ENCODE measurements at regions not wholly inside any gene's neighbourhood (a gene's known extent, or its start where the extent isn't known, plus 50 kb on each side); places are given as distances from the start of the nearest gene placed in this dataset.

DNA sequence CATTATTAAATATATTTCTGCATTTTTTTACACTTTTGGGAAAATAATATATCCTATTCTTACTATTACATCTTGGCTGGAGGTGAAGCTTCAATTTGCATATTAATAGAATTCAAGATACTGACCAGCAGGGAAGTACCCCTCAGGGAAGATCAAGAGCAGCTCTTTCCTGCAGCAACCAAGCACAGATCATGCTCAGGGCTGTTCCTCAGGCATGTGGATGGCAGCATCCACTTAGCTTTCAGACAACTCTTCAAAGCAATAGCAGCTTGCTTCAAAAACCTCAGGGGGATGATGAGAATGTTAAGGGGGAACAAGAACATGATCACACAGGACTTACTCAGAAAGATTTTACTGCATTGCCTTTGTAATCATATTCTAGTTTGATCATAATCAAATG, 731.8 kb downstream of the SEMA5A start:
- H4K20me1 ChIP-seq (ENCODE audit: insufficient read depth, low read length), result no peaks in the 10 kb centered on the region
- no peak overlapping the region for H3K4me2 ChIP-seq (ENCODE audit: low read depth, low read length)
- BruUV-seq (replicated peaks), result no TSS peak
- DNase-seq (ENCODE audit: low spot score), result no peak
- H3K79me2 ChIP-seq (ENCODE audit: insufficient read depth, low read length), result no peaks in the 10 kb centered on the region
- no peak for ATAC-seq
- H3K4me3 ChIP-seq (replicated peaks in 1 of 3; ENCODE audit: insufficient read depth in 1 of 3, low read depth in 2 of 3, low read length in 3 of 3), result no peak overlapping the region
- H3K27me3 ChIP-seq (ENCODE audit: control insufficient read depth in 1 of 2, insufficient read depth in 2 of 2, low read length in 2 of 2), result no peaks in the 10 kb centered on the region
- no peak for FAIRE-seq
- POLR2A ChIA-PET, result no interaction called here
- peaks cover 96% of the 10 kb centered on the region for H3K9me3 ChIP-seq (ENCODE audit: low read length)
- no peak overlapping the region for H2AFZ ChIP-seq (ENCODE audit: low read length)
- CTCF ChIA-PET (ENCODE audit: low intra/inter-chr PET ratio, low total read pairs), result no interaction called here
- no peaks in the 10 kb centered on the region for H3K36me3 ChIP-seq (replicated peaks in 1 of 2; ENCODE audit: control insufficient read depth in 1 of 2, insufficient read depth in 2 of 2, low read length in 2 of 2)
- H3K9ac ChIP-seq (ENCODE audit: insufficient read depth, low read depth, low read length), result no peak overlapping the region
- TF ChIP-seq PREB (CRISPR knock-in tag; IDR thresholded peaks at IDR 0.05), result no peak
- TF ChIP-seq DNMT1 (CRISPR knock-in tag; IDR thresholded peaks at IDR 0.05), result no peak
- TF ChIP-seq FLYWCH1 (CRISPR knock-in tag; IDR thresholded peaks at IDR 0.05), result no peak
- TF ChIP-seq, protein P1, sequence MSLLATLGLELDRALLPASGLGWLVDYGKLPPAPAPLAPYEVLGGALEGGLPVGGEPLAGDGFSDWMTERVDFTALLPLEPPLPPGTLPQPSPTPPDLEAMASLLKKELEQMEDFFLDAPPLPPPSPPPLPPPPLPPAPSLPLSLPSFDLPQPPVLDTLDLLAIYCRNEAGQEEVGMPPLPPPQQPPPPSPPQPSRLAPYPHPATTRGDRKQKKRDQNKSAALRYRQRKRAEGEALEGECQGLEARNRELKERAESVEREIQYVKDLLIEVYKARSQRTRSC (CRISPR knock-in tag; IDR thresholded peaks at IDR 0.05; ENCODE audit: low read depth), result no peak
- TF ChIP-seq ZNF468 (CRISPR knock-in tag; IDR thresholded peaks at IDR 0.05), result no peak
- in situ Hi-C loops (cut with HindIII; ENCODE audit: extremely low pct_ligation_motif_present, low pct_unique_long_range_greater_than_20kb) (no loop called here), intact Hi-C loops (cut with micrococcal nuclease; ENCODE audit: unreplicated experiment) (no loop called here)
- H3K4me1 ChIP-seq (ENCODE audit: insufficient read depth, low read length), result no peaks in the 10 kb centered on the region
- H3K27ac ChIP-seq (ENCODE audit: extremely low read length, insufficient read depth, low read length), result no peak overlapping the region

DNA sequence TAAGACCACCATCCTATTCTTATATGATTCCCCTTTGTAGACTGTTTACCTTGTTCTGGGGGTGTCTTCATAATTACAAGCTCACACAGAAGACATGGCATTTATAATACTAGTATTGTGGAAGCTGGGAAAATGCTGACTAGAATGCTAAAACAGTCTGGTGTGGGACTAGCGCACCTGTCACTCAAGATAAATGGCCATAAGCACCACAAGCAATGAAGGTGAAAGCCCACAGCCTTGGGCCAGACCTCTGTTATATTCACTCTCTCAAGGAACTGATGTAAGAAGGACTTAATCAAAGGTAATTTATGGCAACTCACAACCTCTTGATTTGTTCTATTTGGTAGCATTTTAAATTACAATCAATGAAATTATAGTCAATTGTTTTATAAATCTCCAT, 721.5 kb downstream of the SEMA5A start:
- no peak overlapping the region for H3K9ac ChIP-seq (ENCODE audit: insufficient read depth, low read depth, low read length)
- no peaks in the 10 kb centered on the region for H4K20me1 ChIP-seq (ENCODE audit: insufficient read depth, low read length)
- ATAC-seq, result no peak
- H2AFZ ChIP-seq (ENCODE audit: low read length), result no peak overlapping the region
- H3K4me1 ChIP-seq (ENCODE audit: insufficient read depth, low read length), result no peaks in the 10 kb centered on the region
- no peak overlapping the region for H3K4me2 ChIP-seq (ENCODE audit: low read depth, low read length)
- 0% methylated on average over 1 of the region's 1 CpG for WGBS (ENCODE audit: low lambda C conversion rate)
- BruUV-seq (replicated peaks), result no TSS peak
- in situ Hi-C loops (cut with HindIII; ENCODE audit: extremely low pct_ligation_motif_present, low pct_unique_long_range_greater_than_20kb), result no loop called here
- DNase-seq (ENCODE audit: low spot score), result no peak
- no peak for TF ChIP-seq MAFF (IDR thresholded peaks at IDR 0.05; ENCODE audit: low read depth, low read length)
- no peak for TF ChIP-seq GATAD1 (CRISPR knock-in tag; IDR thresholded peaks at IDR 0.05)
- no peak for TF ChIP-seq HNRNPL (IDR thresholded peaks at IDR 0.05; ENCODE audit: low read depth, low read length)
- no peak for TF ChIP-seq ZNF83 (CRISPR knock-in tag; IDR thresholded peaks at IDR 0.05; ENCODE audit: borderline replicate concordance)
- no peak for TF ChIP-seq JARID2 (CRISPR knock-in tag; IDR thresholded peaks at IDR 0.05; ENCODE audit: insufficient replicate concordance)
- no peak for TF ChIP-seq ZBTB7B (CRISPR knock-in tag; IDR thresholded peaks at IDR 0.05)
- no peak for TF ChIP-seq AGO1 (IDR thresholded peaks at IDR 0.05; ENCODE audit: low read depth, low read length, poor library complexity, severe bottlenecking)
- TF ChIP-seq MATR3 (CRISPR knock-in tag; IDR thresholded peaks at IDR 0.05), result no peak
- no peak for TF ChIP-seq THYN1 (CRISPR knock-in tag; IDR thresholded peaks at IDR 0.05; ENCODE audit: borderline replicate concordance, low read depth)
- H3K27ac ChIP-seq (ENCODE audit: extremely low read length, insufficient read depth, low read length), result no peak overlapping the region
- H3K9me3 ChIP-seq (ENCODE audit: low read length), result peaks cover 94% of the 10 kb centered on the region
- no peak overlapping the region for H3K4me3 ChIP-seq (replicated peaks in 1 of 3; ENCODE audit: insufficient read depth in 1 of 3, low read depth in 2 of 3, low read length in 3 of 3)
- CTCF ChIA-PET (ENCODE audit: low intra/inter-chr PET ratio, low total read pairs), result no interaction called here
- H3K27me3 ChIP-seq (ENCODE audit: control insufficient read depth in 1 of 2, insufficient read depth in 2 of 2, low read length in 2 of 2), result no peaks in the 10 kb centered on the region; a peak in 1 of 5 replicates
- H3K36me3 ChIP-seq (replicated peaks in 1 of 2; ENCODE audit: control insufficient read depth in 1 of 2, insufficient read depth in 2 of 2, low read length in 2 of 2), result no peaks in the 10 kb centered on the region
- intact Hi-C loops (cut with micrococcal nuclease; ENCODE audit: unreplicated experiment), result no loop called here
- H3K79me2 ChIP-seq (ENCODE audit: insufficient read depth, low read length), result no peaks in the 10 kb centered on the region
- POLR2A ChIA-PET, result no interaction called here
- no peak for FAIRE-seq
